GM12878 (cell line): ENCODE measurements at regions not wholly inside any gene's neighbourhood (a gene's known extent, or its start where the extent isn't known, plus 50 kb on each side); places are given as distances from the start of the nearest gene placed in this dataset.

ENCODE experiments used
- CREM ChIP-seq: IDR thresholded peaks from 2 replicates; pipeline ENCODE4 v1.6.1; 2014; ENCODE audit warnings: antibody characterized with exemption, low read depth
- EZH2 ChIP-seq: IDR thresholded peaks from 2 replicates; pipeline ENCODE4 v1.6.1; 2012; ENCODE audit warnings: low read depth, mild to moderate bottlenecking, control low read depth, inconsistent platforms, low read length, borderline replicate concordance; ENCODE audit not compliant: control insufficient read depth

DNA sequence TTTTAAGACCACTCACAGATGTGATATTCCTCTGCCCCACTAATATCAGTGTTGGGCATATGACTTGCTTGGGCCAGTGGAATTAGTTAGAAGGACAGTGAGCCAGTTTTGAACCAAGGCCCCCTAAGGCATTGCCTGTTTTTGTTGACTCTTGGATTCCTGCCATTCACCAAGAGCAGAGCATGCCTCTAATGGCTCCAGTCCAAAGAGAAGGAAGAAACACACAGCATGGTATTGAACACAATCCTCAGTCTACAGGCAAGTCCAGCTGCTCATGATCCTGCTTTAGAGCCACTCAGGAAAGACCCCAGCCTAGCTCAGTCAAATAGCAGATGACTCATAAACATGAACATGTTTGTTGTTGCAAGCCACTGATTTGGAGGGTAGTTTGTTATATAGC lies 1201.5 kb downstream of the BCL11B start:
- no peak for TF ChIP-seq CREM
- TF ChIP-seq EZH2, result no peak
